ENCODE measurements at regions not wholly inside any gene's neighbourhood (a gene's known extent, or its start where the extent isn't known, plus 50 kb on each side); places are given as distances from the start of the nearest gene placed in this dataset.

DNA sequence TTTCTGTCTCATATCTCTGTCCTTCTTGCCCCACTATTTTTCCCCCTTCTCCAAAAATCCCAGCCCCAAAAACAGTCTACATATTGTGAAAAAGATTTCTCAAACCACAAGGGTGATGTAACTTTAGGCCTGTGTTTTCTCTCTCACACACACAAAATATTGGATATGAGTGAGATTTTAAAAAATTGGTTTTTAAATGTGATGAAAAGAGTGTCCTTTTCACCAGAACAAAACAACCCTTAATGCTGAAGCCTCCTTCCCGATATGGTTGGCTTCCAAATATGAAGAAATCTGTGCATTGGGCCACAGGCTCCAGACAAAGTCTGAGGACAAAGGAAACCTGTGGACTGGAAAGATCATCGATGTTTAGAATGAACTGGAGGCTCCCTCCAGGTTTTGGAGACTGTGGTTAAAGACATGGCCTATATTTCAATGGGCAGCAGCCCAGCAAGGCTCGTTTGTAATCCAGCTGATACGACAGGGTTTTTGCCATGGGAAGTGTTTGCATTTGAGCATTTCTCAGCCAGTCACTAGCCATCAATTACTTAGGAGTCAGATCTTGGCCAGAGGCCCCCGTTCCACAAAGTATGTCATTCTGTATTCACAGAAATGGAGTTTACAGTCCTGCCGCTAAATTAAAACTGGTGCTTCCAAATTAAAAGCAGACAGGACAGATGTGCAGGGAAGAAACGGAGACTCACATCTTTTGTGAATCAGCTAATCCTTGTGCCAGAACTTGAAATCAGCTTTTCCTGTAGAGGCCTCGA lies 546.3 kb downstream of the EBF1 start:
- no peak for DNase-seq

DNA sequence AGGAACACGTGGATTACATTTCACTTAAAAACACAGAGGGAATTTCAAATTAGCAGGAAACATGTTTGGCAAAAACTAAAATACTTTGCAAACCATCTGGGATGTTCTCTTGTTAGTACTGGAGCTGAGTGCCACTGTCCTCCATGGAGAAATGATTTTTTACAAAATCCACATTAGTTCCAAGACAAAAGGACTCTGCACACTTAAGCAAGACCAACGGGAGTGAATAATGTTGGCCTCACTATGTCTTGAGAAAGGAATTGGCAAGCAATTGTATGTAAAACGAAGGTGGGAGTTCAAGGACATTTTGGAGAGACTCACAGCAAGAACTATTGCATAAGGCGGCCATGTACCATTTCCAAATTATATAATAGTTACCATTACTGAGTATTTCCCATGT lies 547.5 kb downstream of the EBF1 start:
- DNase-seq, result no peak

GRCh38 chr5:158549311-158549710 lies 550.4 kb downstream of the EBF1 start:
- DNase-seq, result no peak

DNA sequence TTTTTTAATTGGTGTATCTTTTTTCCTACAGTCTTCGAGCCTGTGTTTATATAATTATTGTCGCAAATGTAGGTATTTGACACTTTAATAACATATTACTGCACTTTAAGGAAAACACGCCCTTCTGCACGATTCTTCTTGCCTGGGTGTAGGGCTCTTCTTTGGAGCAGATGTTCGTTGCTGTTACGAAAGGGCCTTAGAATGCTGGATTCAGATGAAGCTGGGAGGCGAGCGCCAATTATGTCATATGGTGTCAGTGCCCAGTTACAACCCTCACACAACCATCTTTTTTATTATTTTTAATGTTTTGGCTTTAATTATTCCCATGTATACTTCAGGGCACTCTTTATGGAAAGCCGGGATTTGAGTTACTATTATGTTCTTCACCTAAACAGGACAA lies 553.0 kb downstream of the EBF1 start:
- no peak for DNase-seq

DNA sequence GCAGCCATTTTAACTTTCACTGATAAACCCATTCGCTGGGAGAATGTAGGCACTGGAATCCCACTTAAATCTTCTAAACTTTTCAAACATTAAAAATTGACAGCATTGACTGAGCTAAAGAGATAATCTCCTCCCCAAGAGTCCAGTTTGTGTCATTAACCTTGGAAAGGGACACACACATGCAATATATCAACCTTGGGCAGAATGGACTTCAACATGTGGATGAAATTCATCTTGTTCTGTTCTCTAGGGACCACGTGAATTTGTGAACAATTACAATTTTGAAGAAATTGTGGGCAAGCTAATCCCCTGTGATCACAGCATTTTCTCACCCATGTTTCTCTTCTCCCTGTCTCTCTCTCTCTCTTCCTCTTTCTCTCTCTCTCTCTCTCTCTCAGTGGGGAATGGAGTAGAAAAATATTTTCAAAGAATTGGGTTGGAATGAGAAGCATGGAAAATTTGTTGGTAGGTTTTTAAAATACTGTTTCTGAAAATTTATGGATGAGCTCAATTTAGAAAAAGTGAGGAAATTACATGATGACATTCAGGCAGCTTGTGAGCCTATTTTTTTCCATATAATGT lies 553.7 kb downstream of the EBF1 start:
- DNase-seq, result no peak

DNA sequence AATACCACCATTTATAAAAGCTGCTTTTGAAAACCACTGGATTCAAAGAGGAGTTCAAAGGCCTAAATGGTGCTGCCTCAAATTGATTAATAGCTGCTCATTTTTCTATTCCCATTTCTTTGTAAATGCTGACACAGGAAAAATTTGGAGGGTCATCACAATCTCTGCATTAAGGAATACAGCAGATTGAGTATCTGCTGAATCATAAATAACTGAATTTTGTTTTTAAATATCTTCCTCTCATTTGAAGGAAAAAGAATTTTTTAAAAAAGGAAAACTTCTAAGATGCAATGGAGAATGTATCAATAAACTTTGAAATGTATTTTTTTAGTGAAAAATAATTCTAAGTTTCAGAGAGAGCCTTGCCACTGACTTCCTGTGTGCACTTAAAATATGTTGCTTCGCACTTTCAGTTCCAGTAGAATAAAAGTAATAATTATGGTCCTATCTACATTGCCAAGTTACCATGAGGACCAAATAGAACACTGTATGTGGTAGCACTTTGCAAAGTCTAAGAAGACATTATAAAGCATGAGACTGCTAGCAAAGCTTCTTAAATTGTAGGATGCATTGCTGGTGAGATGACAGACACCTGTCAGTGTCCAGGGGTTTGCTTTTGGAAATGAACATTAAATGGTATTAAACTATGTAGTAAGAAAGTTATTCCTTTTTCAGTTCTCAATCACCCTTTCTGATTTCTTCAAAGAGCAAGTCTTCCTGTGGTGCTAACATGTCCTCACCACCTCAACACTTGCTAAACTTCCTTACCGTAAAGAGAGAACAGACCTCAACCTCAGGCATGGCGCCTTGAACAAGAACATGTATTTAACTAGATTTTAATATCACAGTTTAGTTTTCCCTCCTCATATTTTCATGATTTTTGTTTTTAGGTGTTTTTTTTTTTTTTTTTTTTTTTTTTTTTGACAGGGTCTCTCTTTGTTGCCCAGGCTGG lies 555.1 kb downstream of the EBF1 start:
- no peak for DNase-seq

DNA sequence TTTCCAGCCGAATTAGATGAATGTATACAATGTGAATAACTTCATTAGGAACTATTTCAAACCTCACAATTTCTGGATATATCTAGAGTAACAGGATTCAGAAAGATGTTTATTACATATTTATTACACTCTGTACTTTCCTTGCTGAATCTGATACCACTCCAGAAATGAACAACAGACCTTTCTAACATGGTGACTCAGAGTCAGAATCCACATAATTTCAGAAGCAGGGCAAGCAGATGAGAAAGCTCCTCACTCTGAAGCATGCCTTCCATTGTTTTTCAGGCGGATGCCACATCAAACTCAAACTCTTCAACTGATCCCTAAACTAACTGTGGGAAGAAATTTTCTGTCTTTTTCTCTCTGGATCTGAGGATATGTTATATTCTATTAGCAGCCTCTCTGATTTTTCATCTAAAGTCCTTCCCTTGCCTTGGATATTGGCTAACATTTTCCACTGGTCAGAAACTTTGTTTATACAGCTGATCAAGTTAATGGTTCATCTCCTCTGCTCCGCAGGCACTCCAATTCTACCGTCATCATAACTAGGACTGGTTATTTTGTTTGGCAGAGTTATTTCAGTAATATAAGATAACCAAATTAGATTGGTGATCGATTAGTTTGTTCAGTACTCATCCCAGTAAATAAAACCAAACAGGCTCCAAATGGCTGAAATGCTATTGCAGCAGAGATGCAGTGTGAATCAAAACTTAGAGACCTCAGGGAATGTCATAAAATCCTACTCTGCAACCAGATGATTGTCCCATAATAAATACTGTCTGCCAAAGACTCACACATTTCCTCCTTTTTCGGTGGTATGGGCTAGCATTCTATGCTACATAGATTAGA lies 556.0 kb downstream of the EBF1 start:
- DNase-seq, result no peak

DNA sequence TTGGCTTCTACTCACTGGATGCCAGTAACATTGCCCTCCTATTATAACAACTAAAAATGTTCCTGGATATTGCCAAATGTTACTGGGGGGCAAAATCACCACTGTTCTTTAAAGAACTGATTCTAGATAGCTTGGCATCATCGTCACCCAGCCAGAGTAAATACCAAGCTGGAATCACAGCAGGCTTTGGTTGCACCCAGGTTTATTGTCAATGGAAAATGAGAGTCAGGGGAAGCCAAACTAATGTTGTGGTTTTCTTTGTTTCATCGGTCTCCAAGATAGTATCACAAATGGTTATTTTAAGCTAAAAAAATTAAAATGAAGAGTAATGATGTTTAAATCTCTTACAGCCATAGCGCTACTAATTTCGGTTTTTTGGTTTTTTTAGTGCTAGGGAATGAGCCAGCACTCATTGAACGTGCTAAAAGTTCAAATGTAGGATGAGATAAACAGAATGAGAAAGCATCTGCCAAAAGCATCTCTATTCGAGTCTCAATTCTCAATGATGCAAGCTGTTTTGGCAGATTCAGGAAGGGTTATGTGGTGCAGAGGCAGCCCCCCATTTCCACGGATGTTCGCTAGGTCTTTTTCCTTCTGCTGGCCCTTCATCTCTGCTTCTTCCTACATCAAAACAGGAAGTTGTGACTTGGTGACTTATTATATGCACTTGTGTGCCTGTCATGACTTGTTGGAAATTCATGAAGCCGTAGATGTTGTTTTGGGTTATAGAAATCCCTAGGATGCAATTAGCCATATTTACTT lies 558.0 kb downstream of the EBF1 start:
- no peak for DNase-seq

- DNase-seq, result no peak
Measured at GRCh38 chr5:158538506-158539074, 561.1 kb downstream of the EBF1 start.

GRCh38 chr5:158537366-158537765 lies 562.4 kb downstream of the EBF1 start:
- no peak for DNase-seq

DNA sequence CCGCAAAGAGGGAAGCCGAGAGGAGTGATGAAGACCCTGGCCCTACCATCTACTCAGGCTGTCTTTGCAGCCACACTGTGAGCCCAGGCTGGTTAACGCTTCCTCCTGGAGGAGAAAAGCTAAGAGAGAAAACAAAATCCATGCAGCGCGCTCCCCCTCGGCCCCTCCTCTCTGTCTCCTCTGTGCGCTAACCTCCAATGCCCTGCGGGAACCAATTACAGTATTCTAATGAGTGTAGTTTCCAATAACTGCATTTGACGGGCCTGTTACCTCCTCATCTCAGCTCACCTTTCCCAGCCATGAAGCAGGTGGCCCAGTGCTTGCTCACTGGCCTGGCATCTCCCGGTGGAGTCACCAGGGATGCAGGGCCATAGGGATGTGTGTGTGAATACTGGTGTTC lies 565.5 kb downstream of the EBF1 start:
- no peak for DNase-seq

DNA sequence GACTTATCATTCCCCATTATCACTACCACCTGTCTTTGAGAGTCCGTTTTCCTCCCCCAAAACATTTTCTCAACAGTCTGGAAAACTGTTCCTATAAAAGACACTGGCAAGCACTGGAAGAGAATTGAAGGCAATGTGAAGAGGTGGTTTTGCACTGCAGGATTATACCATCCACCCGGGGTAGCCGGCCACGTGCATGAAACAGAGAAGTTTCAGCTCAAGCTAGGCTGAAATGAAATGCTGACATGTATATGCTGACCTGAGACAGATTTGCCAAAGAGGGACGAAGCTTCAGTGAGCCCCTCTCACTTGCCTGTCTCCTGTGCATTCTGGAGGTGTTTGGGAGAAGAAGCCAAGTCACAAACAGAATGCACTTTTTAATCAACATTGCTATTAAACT lies 567.0 kb downstream of the EBF1 start:
- no peak for DNase-seq

DNA sequence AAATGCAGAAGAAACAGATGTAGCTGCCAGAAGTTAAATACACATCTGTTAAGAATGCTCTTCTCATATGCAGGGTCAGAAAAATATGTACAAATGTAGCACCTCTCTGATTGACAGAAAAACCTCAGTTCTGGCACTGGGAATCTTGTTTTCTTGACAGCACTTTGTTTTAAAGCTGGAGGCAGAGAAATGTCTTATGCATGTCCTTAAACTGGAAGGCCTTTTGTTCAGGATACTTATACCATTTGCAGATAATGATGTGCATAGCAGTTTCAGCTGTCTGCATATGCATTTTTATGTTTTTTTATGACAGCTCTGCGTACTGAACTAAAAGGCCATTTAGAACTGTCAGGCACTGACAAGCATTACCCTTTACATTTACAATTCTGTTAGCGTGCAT lies 567.9 kb downstream of the EBF1 start:
- no peak for DNase-seq

DNA sequence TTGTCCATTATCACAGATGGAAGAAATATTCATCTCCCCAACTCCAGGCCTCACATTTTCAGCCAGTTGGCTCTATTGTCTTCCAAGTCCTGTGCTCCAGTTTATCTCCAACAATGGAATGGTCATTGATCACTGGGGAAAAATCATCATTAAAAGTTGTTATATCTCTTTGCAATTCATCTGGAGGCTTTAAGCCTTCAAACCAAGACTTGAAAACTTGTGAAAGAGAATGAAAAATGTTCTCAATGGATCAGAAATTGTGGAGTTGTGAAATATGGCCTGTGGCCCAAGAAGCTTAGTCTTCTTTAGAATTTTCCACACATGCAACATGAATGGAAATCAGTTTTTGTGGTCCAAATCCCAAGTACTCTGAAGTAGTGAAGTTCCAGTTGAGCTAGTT lies 569.6 kb downstream of the EBF1 start:
- DNase-seq, result no peak

- DNase-seq, result no peak
Measured at GRCh38 chr5:158529454-158529853, 570.3 kb downstream of the EBF1 start.

DNA sequence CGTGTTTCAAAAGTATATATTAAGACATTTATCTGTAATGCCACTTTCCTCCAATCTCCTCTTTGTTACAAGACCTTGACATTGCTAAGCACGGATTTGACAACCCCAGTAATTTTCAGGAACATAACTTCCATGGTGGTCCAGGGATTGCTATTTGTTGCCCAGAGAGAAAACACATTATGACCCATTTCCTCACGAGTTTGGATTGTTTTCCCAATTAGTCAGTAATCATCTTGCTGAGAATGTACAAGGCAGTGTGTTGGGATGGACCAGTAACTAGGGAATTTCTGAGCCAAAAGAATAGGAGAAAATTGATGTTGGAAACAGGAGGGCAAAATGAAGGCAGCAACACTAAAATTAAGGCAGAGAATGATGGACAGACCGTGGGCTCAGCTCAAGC lies 574.1 kb downstream of the EBF1 start:
- no peak for DNase-seq

- no peak for DNase-seq
Measured at GRCh38 chr5:158524070-158524469, 575.6 kb downstream of the EBF1 start.

DNA sequence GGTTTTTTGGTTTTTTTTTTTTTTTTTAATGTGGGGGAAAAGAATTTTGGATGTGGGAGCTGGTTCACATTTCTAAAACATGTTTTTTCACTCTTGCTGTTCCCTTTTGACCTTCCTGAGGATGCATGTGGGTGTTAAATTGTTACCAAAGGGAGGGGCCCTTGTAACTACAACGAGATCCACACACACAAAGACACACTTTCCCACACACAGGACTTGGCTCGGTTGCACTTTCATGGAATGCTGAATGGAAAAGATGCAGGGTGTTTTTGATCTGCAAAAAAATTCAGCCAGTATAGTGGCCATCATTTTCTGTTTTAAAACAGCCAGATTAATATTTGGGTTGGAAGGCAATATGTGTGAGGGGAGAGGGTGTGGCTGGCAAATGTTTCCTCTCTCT lies 576.9 kb downstream of the EBF1 start:
- DNase-seq, result no peak

- DNase-seq, result no peak
Measured at GRCh38 chr5:158521995-158522394, 577.7 kb downstream of the EBF1 start.

GRCh38 chr5:158519433-158520021 lies 580.2 kb downstream of the EBF1 start:
- no peak for DNase-seq

DNA sequence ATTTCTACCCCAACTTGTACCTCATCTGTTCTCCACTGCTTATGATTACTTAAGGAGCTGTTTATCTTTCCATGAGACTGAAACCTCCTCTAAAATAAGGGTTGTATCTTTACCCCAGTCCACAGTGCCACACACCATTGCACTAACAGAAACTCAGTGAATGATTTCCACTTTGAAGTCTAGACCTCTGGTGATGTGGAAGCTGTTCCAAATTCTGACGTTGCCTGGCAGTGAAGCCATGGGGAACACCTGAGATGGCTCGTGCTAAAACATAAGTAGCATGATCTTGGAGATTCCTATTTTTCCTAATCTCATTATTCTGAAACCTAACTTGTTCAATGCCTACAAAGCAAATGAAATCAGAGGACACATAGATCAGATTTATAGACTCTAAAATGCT lies 583.2 kb downstream of the EBF1 start:
- DNase-seq, result no peak
